ENCODE measurements at regions not wholly inside any gene's neighbourhood (a gene's known extent, or its start where the extent isn't known, plus 50 kb on each side); places are given as distances from the start of the nearest gene placed in this dataset.

DNA sequence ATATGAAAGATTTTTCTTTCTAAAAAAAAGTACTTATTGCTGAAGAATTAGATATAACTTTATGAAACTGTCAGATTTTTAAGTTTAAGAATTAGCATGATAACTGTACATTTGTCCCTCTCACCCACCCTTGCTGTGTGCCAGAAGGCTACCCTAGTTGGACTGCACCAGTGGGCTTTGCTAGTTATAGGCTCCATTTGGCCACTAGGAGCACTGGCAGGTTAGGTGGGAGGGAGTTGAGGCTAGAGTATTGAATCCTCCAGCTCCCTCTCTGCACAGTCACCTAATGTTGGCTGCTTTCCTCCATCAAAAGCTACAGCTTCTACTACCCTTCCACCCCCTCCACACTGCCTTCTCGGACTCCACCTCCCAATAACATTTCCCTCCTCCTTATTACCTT is 84.2 kb downstream of the TASL start:
- DNase-seq (ENCODE audit: extremely low read depth in 1 of 4, low spot score in 3 of 4) (no peak), FAIRE-seq (no peak), ATAC-seq (0 out of 3 replicates have a peak, but pooled peaks have one; percentile 34)
- Histone ChIP-seq H3K79me2 (ENCODE audit: control insufficient read depth, insufficient read depth, low read length) (no peaks in the 10 kb centered on the region), H3K9me3 (replicated peaks; ENCODE audit: control insufficient read depth, insufficient read depth, low read depth, low read length) (no peaks in the 10 kb centered on the region), H3K36me3 (ENCODE audit: control insufficient read depth, insufficient read depth, low read length) (no peaks in the 10 kb centered on the region), H3K9me1 (ENCODE audit: control insufficient read depth, insufficient read depth, low read length) (no peaks in the 10 kb centered on the region), H3K4me3 (no peak overlapping the region), H3K9ac (ENCODE audit: insufficient read depth in 1 of 2, low read depth in 2 of 2, low read length in 2 of 2) (no peak overlapping the region), H3K27me3 (ENCODE audit: control insufficient read depth in 2 of 2, insufficient read depth in 2 of 2, low read length in 2 of 2) (no peaks in the 10 kb centered on the region), H3K4me1 (replicated peaks in 1 of 2; ENCODE audit: control insufficient read depth in 2 of 2, insufficient read depth in 2 of 2, low read length in 2 of 2) (no peaks in the 10 kb centered on the region), H4K20me1 (replicated peaks; ENCODE audit: control insufficient read depth, insufficient read depth, low read length) (no peaks in the 10 kb centered on the region), H3K4me2 (ENCODE audit: insufficient read depth, low read length) (no peak overlapping the region), H2AFZ (ENCODE audit: low read depth, low read length) (no peak overlapping the region), H3K27ac (ENCODE audit: extremely low read depth, low read depth, low read length) (no peak overlapping the region)
- ChIA-PET CTCF (ENCODE audit: low intra/inter-chr PET ratio) (interaction anchor here (0.6 kb wide), 1 partner anchor 25 kb away, joined by 3 read pairs; no protein-coding TSS in a partner anchor), POLR2A (no interaction called here)
- in situ Hi-C loops (cut with MboI) (no loop called here), intact Hi-C loops (cut with micrococcal nuclease) (no loop called here)
- TF ChIP-seq, protein P1, sequence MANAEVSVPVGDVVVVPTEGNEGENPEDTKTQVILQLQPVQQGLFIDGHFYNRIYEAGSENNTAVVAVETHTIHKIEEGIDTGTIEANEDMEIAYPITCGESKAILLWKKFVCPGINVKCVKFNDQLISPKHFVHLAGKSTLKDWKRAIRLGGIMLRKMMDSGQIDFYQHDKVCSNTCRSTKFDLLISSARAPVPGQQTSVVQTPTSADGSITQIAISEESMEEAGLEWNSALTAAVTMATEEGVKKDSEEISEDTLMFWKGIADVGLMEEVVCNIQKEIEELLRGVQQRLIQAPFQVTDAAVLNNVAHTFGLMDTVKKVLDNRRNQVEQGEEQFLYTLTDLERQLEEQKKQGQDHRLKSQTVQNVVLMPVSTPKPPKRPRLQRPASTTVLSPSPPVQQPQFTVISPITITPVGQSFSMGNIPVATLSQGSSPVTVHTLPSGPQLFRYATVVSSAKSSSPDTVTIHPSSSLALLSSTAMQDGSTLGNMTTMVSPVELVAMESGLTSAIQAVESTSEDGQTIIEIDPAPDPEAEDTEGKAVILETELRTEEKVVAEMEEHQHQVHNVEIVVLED (CRISPR knock-in tag; IDR thresholded peaks at IDR 0.05): no peak
- no peak for TF ChIP-seq CXXC5 (CRISPR knock-in tag; IDR thresholded peaks at IDR 0.05)
- TF ChIP-seq TAF1 (IDR thresholded peaks at IDR 0.05; ENCODE audit: control insufficient read depth, extremely low read depth, insufficient read depth, low read length, severe bottlenecking): no peak
- TF ChIP-seq, protein P2, sequence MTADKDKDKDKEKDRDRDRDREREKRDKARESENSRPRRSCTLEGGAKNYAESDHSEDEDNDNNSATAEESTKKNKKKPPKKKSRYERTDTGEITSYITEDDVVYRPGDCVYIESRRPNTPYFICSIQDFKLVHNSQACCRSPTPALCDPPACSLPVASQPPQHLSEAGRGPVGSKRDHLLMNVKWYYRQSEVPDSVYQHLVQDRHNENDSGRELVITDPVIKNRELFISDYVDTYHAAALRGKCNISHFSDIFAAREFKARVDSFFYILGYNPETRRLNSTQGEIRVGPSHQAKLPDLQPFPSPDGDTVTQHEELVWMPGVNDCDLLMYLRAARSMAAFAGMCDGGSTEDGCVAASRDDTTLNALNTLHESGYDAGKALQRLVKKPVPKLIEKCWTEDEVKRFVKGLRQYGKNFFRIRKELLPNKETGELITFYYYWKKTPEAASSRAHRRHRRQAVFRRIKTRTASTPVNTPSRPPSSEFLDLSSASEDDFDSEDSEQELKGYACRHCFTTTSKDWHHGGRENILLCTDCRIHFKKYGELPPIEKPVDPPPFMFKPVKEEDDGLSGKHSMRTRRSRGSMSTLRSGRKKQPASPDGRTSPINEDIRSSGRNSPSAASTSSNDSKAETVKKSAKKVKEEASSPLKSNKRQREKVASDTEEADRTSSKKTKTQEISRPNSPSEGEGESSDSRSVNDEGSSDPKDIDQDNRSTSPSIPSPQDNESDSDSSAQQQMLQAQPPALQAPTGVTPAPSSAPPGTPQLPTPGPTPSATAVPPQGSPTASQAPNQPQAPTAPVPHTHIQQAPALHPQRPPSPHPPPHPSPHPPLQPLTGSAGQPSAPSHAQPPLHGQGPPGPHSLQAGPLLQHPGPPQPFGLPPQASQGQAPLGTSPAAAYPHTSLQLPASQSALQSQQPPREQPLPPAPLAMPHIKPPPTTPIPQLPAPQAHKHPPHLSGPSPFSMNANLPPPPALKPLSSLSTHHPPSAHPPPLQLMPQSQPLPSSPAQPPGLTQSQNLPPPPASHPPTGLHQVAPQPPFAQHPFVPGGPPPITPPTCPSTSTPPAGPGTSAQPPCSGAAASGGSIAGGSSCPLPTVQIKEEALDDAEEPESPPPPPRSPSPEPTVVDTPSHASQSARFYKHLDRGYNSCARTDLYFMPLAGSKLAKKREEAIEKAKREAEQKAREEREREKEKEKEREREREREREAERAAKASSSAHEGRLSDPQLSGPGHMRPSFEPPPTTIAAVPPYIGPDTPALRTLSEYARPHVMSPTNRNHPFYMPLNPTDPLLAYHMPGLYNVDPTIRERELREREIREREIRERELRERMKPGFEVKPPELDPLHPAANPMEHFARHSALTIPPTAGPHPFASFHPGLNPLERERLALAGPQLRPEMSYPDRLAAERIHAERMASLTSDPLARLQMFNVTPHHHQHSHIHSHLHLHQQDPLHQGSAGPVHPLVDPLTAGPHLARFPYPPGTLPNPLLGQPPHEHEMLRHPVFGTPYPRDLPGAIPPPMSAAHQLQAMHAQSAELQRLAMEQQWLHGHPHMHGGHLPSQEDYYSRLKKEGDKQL (CRISPR knock-in tag; IDR thresholded peaks at IDR 0.05; ENCODE audit: borderline replicate concordance): no peak
- WGBS (ENCODE audit: insufficient coverage, low coverage, missing lambda C conversion rate): 0% methylated on average over 1 of the region's 1 CpG
- BruUV-seq (replicated peaks): no TSS peak

All from K562 (cell line).